HepG2 (cell line): ENCODE measurements at regions not wholly inside any gene's neighbourhood (a gene's known extent, or its start where the extent isn't known, plus 50 kb on each side); places are given as distances from the start of the nearest gene placed in this dataset.

ENCODE experiments used
- ATAC-seq: fragments of 200-7000 bp; cut with Tn5 transposase; 3 replicates; pipeline ENCODE4 v1.9.1; 2020; ENCODE audit warnings: mild to moderate bottlenecking, moderate library complexity
- BruUV-seq: library from RNA; stranded (reverse); fragments of 400-500 nt; replicated peaks from 2 replicates; lab custom pipeline; 2021; lab: Mats Ljungman, UMichigan
- CTCF ChIA-PET: fragments of 300-600 bp; formaldehyde crosslinking; extraction: SDS; loops from one replicate; lab custom pipeline; 2021; ENCODE audit warnings: low total read pairs, inconsistent platforms, low intra/inter-chr PET ratio; lab: Yijun Ruan, JAX
- POLR2A ChIA-PET: fragments of 350-600 bp; sonication (Branson Sonifier 250); formaldehyde crosslinking; loops from one replicate; lab custom pipeline; 2020; ENCODE audit warnings: antibody characterized with exemption, inconsistent platforms; lab: Yijun Ruan, JAX
- DNase-seq: peaks from one replicate; pipeline ENCODE4 v3.0.0-alpha.2; 2015; ENCODE audit warnings: low spot score
- FAIRE-seq: peaks from 3 replicates; lab custom pipeline; 2011; peaks lifted over from hg19 to GRCh38; lab: Jason Lieb, UNC
- H2AFZ ChIP-seq: one replicate; pipeline ENCODE4 v1.6.1; 2011; ENCODE audit warnings: low read length, inconsistent platforms
- H3K27ac ChIP-seq: fragments of 300-600 bp; 3 replicates; pipeline ENCODE4 v1.8.0; 2011; ENCODE audit warnings: mixed run types, mild to moderate bottlenecking, mixed read lengths, low read length, inconsistent platforms; ENCODE audit not compliant: insufficient read depth; ENCODE audit errors: extremely low read length
- H3K27me3 ChIP-seq, 2 experiments: fragments of 200-600 bp in 1 of 2; 2 replicates in 1 of 2; 3 replicates in 1 of 2; pipeline versions ENCODE4 v1.6.0 to v1.8.0; 2011; ENCODE audit warnings: low read length in 2 of 2, mild to moderate bottlenecking in 2 of 2, moderate library complexity in 2 of 2, inconsistent platforms in 1 of 2; ENCODE audit not compliant: insufficient read depth in 2 of 2, control insufficient read depth in 1 of 2
- H3K36me3 ChIP-seq, 2 experiments: fragments of 200-600 bp in 1 of 2; replicated peaks in 1 of 2; 2 replicates in 1 of 2; 3 replicates in 1 of 2; pipeline versions ENCODE4 v1.5.1 to v1.8.0; 2011; ENCODE audit warnings: low read length in 2 of 2, inconsistent platforms in 1 of 2; ENCODE audit not compliant: insufficient read depth in 2 of 2, control insufficient read depth in 1 of 2
- H3K4me1 ChIP-seq: 2 replicates; pipeline ENCODE4 v1.5.1; 2012; ENCODE audit warnings: low read length, inconsistent platforms; ENCODE audit not compliant: insufficient read depth
- H3K4me2 ChIP-seq: 2 replicates; pipeline ENCODE4 v1.6.0; 2011; ENCODE audit warnings: low read depth, low read length, inconsistent platforms
- H3K4me3 ChIP-seq, 3 experiments: fragments of 200-600 bp in 1 of 3; sonication (generic), shearing (Covaris generic) in 1 of 3; replicated peaks in 1 of 3; 2 replicates each; pipeline ENCODE4 v1.5.1; 2011 to 2016; ENCODE audit warnings: low read length in 3 of 3, inconsistent platforms in 2 of 3, low read depth in 2 of 3, mild to moderate bottlenecking in 2 of 3, control low read depth in 1 of 3, mixed read lengths in 1 of 3; ENCODE audit not compliant: insufficient read depth in 1 of 3
- H3K79me2 ChIP-seq: one replicate; pipeline ENCODE4 v1.6.1; 2011; ENCODE audit warnings: low read length, inconsistent platforms; ENCODE audit not compliant: insufficient read depth
- H3K9ac ChIP-seq: 2 replicates; pipeline ENCODE4 v1.6.0; 2011; ENCODE audit warnings: mild to moderate bottlenecking, low read depth, low read length, inconsistent platforms; ENCODE audit not compliant: insufficient read depth
- H3K9me3 ChIP-seq: 2 replicates; pipeline ENCODE4 v1.5.1; 2012; ENCODE audit warnings: mild to moderate bottlenecking, low read length
- H4K20me1 ChIP-seq: 2 replicates; pipeline ENCODE4 v1.6.0; 2011; ENCODE audit warnings: inconsistent platforms, mild to moderate bottlenecking, low read length, moderate library complexity; ENCODE audit not compliant: insufficient read depth
- KIAA2018 ChIP-seq: sonication (generic); formaldehyde crosslinking; IDR thresholded peaks from 2 replicates; pipeline ENCODE4 v1.5.0; 2020; ENCODE audit warnings: mild to moderate bottlenecking, missing genetic modification reagents, borderline replicate concordance
- KLF16 ChIP-seq, 2 experiments: sonication (generic) in 1 of 2; formaldehyde crosslinking in 1 of 2; IDR thresholded peaks; 2 replicates each; pipeline versions ENCODE4 v1.6.1 to v1.8.0; 2016 to 2023; ENCODE audit warnings: missing genetic modification reagents in 2 of 2, missing compliant biosample characterization in 1 of 2
- ZNF160 ChIP-seq: sonication (generic); formaldehyde crosslinking; IDR thresholded peaks from 2 replicates; pipeline ENCODE4 v1.8.0; 2022; ENCODE audit warnings: mild to moderate bottlenecking, inconsistent platforms, missing genetic modification reagents
- WGBS: methylation state at CpG from one replicate; pipeline ENCODE4 v1.1.6; 2017; ENCODE audit warnings: low lambda C conversion rate; 5-methylcytosine and 5-hydroxymethylcytosine counted together
- in situ Hi-C: cut with HindIII; loops from 2 replicates; pipeline ENCODE4 v1.10.0; 2017; ENCODE audit warnings: low pct_unique_long_range_greater_than_20kb; ENCODE audit not compliant: extremely low pct_ligation_motif_present
- intact Hi-C: fragments of 100-400 bp; cut with micrococcal nuclease; formaldehyde crosslinking; loops from one replicate; pipeline ENCODE4 v1.10.0; 2022; ENCODE audit not compliant: unreplicated experiment
- TF ChIP-seq, protein P1 (sequence below): sonication (generic); formaldehyde crosslinking; IDR thresholded peaks from 2 replicates; pipeline ENCODE4 v1.4.0; 2020; ENCODE audit warnings: missing genetic modification reagents

DNA sequence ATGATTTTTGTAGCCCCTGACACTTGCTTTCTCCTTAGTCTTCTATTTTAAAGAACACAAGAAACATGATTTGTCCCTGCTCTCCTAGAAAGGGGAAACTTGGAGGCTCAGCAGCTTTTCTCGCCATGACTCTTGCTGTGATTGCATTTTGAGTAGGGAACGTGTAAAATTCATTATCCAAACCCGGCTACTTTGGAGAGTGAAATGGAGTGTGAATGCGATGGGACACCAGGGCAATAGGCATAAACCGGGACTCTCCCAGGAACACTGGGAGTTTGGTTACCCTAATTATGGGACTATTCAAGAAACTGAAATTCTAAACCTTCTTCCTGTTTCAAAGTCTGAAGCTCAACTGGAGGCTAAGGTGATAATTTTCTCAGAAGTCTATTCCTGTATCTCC is 181.7 kb upstream of the RFC3 start:
- WGBS: 99% methylated on average over 5 of the region's 5 CpGs
- ChIA-PET POLR2A (interaction anchor here (1.3 kb wide), 1 partner anchor 43 kb away, joined by 7 read pairs; no protein-coding TSS in a partner anchor), CTCF (no interaction called here)
- intact Hi-C loops: no loop called here
- H3K4me2 ChIP-seq: no peak overlapping the region
- DNase-seq (no peak), ATAC-seq (no peak), FAIRE-seq (no peak)
- no peaks in the 10 kb centered on the region for H4K20me1 ChIP-seq
- H3K27ac ChIP-seq: no peak overlapping the region
- no TSS peak for BruUV-seq
- H3K9me3 ChIP-seq: no peaks in the 10 kb centered on the region
- H3K79me2 ChIP-seq: peaks cover 2% of the 10 kb centered on the region
- H3K9ac ChIP-seq: no peak overlapping the region
- peaks cover 69% of the 10 kb centered on the region for H3K4me1 ChIP-seq
- in situ Hi-C loops: no loop called here
- no peak for TF ChIP-seq KLF16 (CRISPR knock-in tag; IDR thresholded peaks at IDR 0.05)
- no peak overlapping the region for H2AFZ ChIP-seq
- no peaks in the 10 kb centered on the region; a peak in 1 of 5 replicates for H3K36me3 ChIP-seq
- no peak overlapping the region for H3K4me3 ChIP-seq
- H3K27me3 ChIP-seq: no peaks in the 10 kb centered on the region

- ATAC-seq: no peak
- in situ Hi-C loops: no loop called here
These were observed 180.8 kb upstream of the RFC3 start for GRCh38 chr13:33636955-33637670.

More at GRCh38 chr13:33636955-33637670, 180.8 kb upstream of the RFC3 start:
- Histone ChIP-seq H3K27ac (no peak overlapping the region), H4K20me1 (no peaks in the 10 kb centered on the region), H2AFZ (no peak overlapping the region), H3K4me1 (peaks cover 78% of the 10 kb centered on the region), H3K4me2 (no peak overlapping the region), H3K9me3 (no peaks in the 10 kb centered on the region), H3K79me2 (peaks cover 7% of the 10 kb centered on the region), H3K9ac (no peak overlapping the region), H3K27me3 (no peaks in the 10 kb centered on the region), H3K36me3 (no peaks in the 10 kb centered on the region; a peak in 1 of 5 replicates), H3K4me3 (no peak overlapping the region)
- WGBS: 93% methylated on average over 3 of the region's 3 CpGs
- POLR2A ChIA-PET: interaction anchor here (1.3 kb wide), 1 partner anchor 42 kb away, joined by 7 read pairs; no protein-coding TSS in a partner anchor
- intact Hi-C loops: no loop called here
- no TSS peak for BruUV-seq
- DNase-seq (no peak), FAIRE-seq (peak; percentile 18)
- CTCF ChIA-PET: no interaction called here
- TF ChIP-seq, protein P1, sequence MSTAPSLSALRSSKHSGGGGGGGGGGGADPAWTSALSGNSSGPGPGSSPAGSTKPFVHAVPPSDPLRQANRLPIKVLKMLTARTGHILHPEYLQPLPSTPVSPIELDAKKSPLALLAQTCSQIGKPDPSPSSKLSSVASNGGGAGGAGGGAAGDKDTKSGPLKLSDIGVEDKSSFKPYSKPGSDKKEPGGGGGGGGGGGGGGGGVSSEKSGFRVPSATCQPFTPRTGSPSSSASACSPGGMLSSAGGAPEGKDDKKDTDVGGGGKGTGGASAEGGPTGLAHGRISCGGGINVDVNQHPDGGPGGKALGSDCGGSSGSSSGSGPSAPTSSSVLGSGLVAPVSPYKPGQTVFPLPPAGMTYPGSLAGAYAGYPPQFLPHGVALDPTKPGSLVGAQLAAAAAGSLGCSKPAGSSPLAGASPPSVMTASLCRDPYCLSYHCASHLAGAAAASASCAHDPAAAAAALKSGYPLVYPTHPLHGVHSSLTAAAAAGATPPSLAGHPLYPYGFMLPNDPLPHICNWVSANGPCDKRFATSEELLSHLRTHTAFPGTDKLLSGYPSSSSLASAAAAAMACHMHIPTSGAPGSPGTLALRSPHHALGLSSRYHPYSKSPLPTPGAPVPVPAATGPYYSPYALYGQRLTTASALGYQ (CRISPR knock-in tag): no peak
- no peak for TF ChIP-seq ZNF160
- TF ChIP-seq KIAA2018 (CRISPR knock-in tag): no peak
